GM19043 (cell line): ENCODE measurements at regions not wholly inside any gene's neighbourhood (a gene's known extent, or its start where the extent isn't known, plus 50 kb on each side); places are given as distances from the start of the nearest gene placed in this dataset.

Experiments
- ATAC-seq: cut with Tn5 transposase; IDR thresholded peaks from one replicate; pipeline ENCODE4 v1.9.1; 2021; ENCODE audit warnings: low read depth; ENCODE audit not compliant: unreplicated experiment

GRCh38 chr11:13907678-13908077 lies 54.8 kb upstream of the SPON1 start:
- ATAC-seq = no peak

GRCh38 chr11:13908535-13908934 lies 54.0 kb upstream of the SPON1 start:
- no peak for ATAC-seq
